ENCODE measurements at regions not wholly inside any gene's neighbourhood (a gene's known extent, or its start where the extent isn't known, plus 50 kb on each side); places are given as distances from the start of the nearest gene placed in this dataset.

DNA sequence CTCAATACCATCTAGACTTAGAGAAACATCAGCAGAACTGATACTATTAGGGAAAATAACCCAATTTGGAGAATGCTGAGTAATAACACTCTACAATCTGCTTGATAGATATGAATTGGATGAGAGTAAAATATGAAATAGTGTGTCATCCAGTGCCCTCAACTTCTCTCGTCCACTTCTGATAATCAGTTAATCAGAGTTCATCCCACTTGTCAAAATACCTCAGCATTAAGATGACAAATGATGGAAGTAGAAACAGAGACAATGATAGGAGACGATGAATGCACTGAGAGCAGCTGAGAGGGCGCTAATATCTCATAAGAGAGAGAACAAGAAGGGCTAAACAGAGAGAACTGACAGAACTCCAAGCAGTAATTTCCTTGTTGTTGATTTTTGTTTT lies 699.6 kb downstream of the EPHA7 start:
- Histone ChIP-seq H3K27ac (ENCODE audit: low read length) (no peak overlapping the region), H3K79me2 (ENCODE audit: low read length) (no peaks in the 10 kb centered on the region), H3K4me2 (ENCODE audit: low read length) (no peak overlapping the region), H3K9me3 (ENCODE audit: insufficient read depth, low read length) (no peaks in the 10 kb centered on the region), H3K36me3 (replicated peaks; ENCODE audit: low read depth, low read length) (no peaks in the 10 kb centered on the region), H2AFZ (ENCODE audit: low read depth, low read length) (no peak overlapping the region), H4K20me1 (ENCODE audit: insufficient read depth, low read length) (no peaks in the 10 kb centered on the region), H3K4me1 (ENCODE audit: low read length) (no peaks in the 10 kb centered on the region), H3K27me3 (ENCODE audit: low read depth, low read length) (no peaks in the 10 kb centered on the region), H3K4me3 (ENCODE audit: low read length) (no peak overlapping the region), H3K9ac (ENCODE audit: low read length) (no peak overlapping the region)
- TF ChIP-seq EZH2phosphoT487 (IDR thresholded peaks at IDR 0.05; ENCODE audit: low read depth): no peak
- no peak for TF ChIP-seq CTCF (IDR thresholded peaks at IDR 0.05; ENCODE audit: low read depth, low read length)

DNA sequence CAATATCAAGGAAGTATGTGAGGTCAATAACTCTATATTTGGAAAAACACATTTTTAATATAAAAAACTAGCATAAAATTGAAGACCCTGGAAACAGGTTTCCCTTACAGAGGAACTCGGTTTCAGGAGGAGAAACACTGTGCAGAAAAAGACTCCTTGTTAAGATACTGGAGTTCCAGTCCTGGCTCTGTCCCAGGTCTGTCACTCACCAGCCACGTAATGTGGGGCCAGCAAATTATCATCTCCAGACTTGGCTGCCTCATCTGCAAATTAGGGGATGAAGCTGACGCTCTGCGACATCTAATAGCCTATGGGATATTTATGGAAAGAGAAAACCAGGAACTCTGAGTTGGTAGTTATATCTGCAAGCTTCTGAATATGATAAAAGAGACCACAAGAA lies 702.7 kb downstream of the EPHA7 start:
- Histone ChIP-seq H4K20me1 (ENCODE audit: insufficient read depth, low read length) (no peaks in the 10 kb centered on the region), H3K9ac (ENCODE audit: low read length) (no peak overlapping the region), H2AFZ (ENCODE audit: low read depth, low read length) (no peak overlapping the region), H3K4me2 (ENCODE audit: low read length) (no peak overlapping the region), H3K27ac (ENCODE audit: low read length) (no peak overlapping the region), H3K9me3 (ENCODE audit: insufficient read depth, low read length) (no peaks in the 10 kb centered on the region), H3K27me3 (ENCODE audit: low read depth, low read length) (no peaks in the 10 kb centered on the region), H3K36me3 (replicated peaks; ENCODE audit: low read depth, low read length) (no peaks in the 10 kb centered on the region), H3K79me2 (ENCODE audit: low read length) (no peaks in the 10 kb centered on the region), H3K4me3 (ENCODE audit: low read length) (no peak overlapping the region), H3K4me1 (ENCODE audit: low read length) (no peaks in the 10 kb centered on the region)
- TF ChIP-seq CTCF (IDR thresholded peaks at IDR 0.05; ENCODE audit: low read depth, low read length) (no peak), EZH2phosphoT487 (IDR thresholded peaks at IDR 0.05; ENCODE audit: low read depth) (no peak)

DNA sequence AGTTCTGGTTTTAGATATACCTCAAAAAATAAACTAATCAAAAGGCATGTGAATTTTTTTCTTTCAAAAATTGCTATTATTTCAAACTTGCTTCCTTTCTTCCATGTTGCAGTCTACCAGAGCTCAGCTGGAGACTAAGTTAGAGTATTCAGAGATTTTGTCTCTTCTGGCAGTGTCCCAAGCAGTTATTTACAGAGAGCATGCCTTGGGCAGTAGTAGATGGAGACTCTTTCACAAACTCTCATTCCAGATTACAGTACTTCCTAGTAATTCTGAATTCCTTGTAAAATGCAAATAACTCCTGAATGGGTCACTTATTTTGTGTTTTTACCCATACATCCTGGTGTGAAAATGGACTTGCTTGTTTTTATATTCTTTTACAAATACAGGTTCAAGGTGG lies 703.4 kb downstream of the EPHA7 start:
- no peak for TF ChIP-seq EZH2phosphoT487 (IDR thresholded peaks at IDR 0.05; ENCODE audit: low read depth)
- no peaks in the 10 kb centered on the region for H3K27me3 ChIP-seq (ENCODE audit: low read depth, low read length)

GRCh38 chr6:92714346-92714745 lies 705.0 kb downstream of the EPHA7 start:
- no peak overlapping the region for H3K4me3 ChIP-seq (ENCODE audit: low read length)
- no peaks in the 10 kb centered on the region for H3K36me3 ChIP-seq (replicated peaks; ENCODE audit: low read depth, low read length)
- H3K4me1 ChIP-seq (ENCODE audit: low read length): peaks cover 7% of the 10 kb centered on the region
- H3K27me3 ChIP-seq (ENCODE audit: low read depth, low read length): no peaks in the 10 kb centered on the region
- H3K4me2 ChIP-seq (ENCODE audit: low read length): no peak overlapping the region
- TF ChIP-seq EZH2phosphoT487 (IDR thresholded peaks at IDR 0.05; ENCODE audit: low read depth): no peak
- no peak for TF ChIP-seq CTCF (IDR thresholded peaks at IDR 0.05; ENCODE audit: low read depth, low read length)
- no peaks in the 10 kb centered on the region for H3K79me2 ChIP-seq (ENCODE audit: low read length)
- H3K9ac ChIP-seq (ENCODE audit: low read length): no peak overlapping the region
- H4K20me1 ChIP-seq (ENCODE audit: insufficient read depth, low read length): no peaks in the 10 kb centered on the region
- no peaks in the 10 kb centered on the region for H3K9me3 ChIP-seq (ENCODE audit: insufficient read depth, low read length)
- H2AFZ ChIP-seq (ENCODE audit: low read depth, low read length): no peak overlapping the region
- no peak overlapping the region for H3K27ac ChIP-seq (ENCODE audit: low read length)

More for the DNA sequence above, 703.4 kb downstream of the EPHA7 start:
- Histone ChIP-seq H2AFZ (ENCODE audit: low read depth, low read length) (no peak overlapping the region), H3K27ac (ENCODE audit: low read length) (no peak overlapping the region), H3K4me3 (ENCODE audit: low read length) (no peak overlapping the region), H3K9ac (ENCODE audit: low read length) (no peak overlapping the region), H4K20me1 (ENCODE audit: insufficient read depth, low read length) (no peaks in the 10 kb centered on the region), H3K4me2 (ENCODE audit: low read length) (no peak overlapping the region), H3K36me3 (replicated peaks; ENCODE audit: low read depth, low read length) (no peaks in the 10 kb centered on the region), H3K4me1 (ENCODE audit: low read length) (no peaks in the 10 kb centered on the region), H3K79me2 (ENCODE audit: low read length) (no peaks in the 10 kb centered on the region), H3K9me3 (ENCODE audit: insufficient read depth, low read length) (no peaks in the 10 kb centered on the region)

GRCh38 chr6:92710048-92710447 lies 709.3 kb downstream of the EPHA7 start:
- TF ChIP-seq CTCF (IDR thresholded peaks at IDR 0.05; ENCODE audit: low read depth, low read length): no peak
- TF ChIP-seq EZH2phosphoT487 (IDR thresholded peaks at IDR 0.05; ENCODE audit: low read depth): no peak
- Histone ChIP-seq H3K79me2 (ENCODE audit: low read length) (no peaks in the 10 kb centered on the region), H3K4me3 (ENCODE audit: low read length) (no peak overlapping the region), H4K20me1 (ENCODE audit: insufficient read depth, low read length) (no peaks in the 10 kb centered on the region), H3K4me2 (ENCODE audit: low read length) (no peak overlapping the region), H2AFZ (ENCODE audit: low read depth, low read length) (no peak overlapping the region), H3K4me1 (ENCODE audit: low read length) (peaks cover 11% of the 10 kb centered on the region), H3K27ac (ENCODE audit: low read length) (no peak overlapping the region), H3K9ac (ENCODE audit: low read length) (no peak overlapping the region), H3K9me3 (ENCODE audit: insufficient read depth, low read length) (no peaks in the 10 kb centered on the region), H3K27me3 (ENCODE audit: low read depth, low read length) (no peaks in the 10 kb centered on the region), H3K36me3 (replicated peaks; ENCODE audit: low read depth, low read length) (no peaks in the 10 kb centered on the region)

Data from OCI-LY3 (cell line).